WTC11 (cell line): ENCODE measurements at regions not wholly inside any gene's neighbourhood (a gene's known extent, or its start where the extent isn't known, plus 50 kb on each side); places are given as distances from the start of the nearest gene placed in this dataset.

Experiments
- CBFB ChIP-seq: sonication (generic); formaldehyde crosslinking; IDR thresholded peaks from 2 replicates; pipeline ENCODE4 v1.8.1; 2022; ENCODE audit warnings: mild to moderate bottlenecking, low read depth, missing genetic modification reagents
- CTCF ChIP-seq: fragments of 200-600 bp; IDR thresholded peaks from 2 replicates; pipeline ENCODE4 v1.8.0; 2022; ENCODE audit warnings: antibody characterized with exemption
- FOXJ3 ChIP-seq: sonication (generic); formaldehyde crosslinking; IDR thresholded peaks from 2 replicates; pipeline ENCODE4 v1.9.0; 2021; ENCODE audit warnings: missing genetic modification reagents, mild to moderate bottlenecking, borderline replicate concordance
- NFYB ChIP-seq: sonication (generic); formaldehyde crosslinking; conservative IDR thresholded peaks from 2 replicates; pipeline ENCODE4 v1.8.0; 2022; ENCODE audit warnings: low read depth, missing genetic modification reagents
- SP1 ChIP-seq: sonication (generic); formaldehyde crosslinking; conservative IDR thresholded peaks from 2 replicates; pipeline ENCODE4 v1.8.1; 2022; ENCODE audit warnings: missing genetic modification reagents
- TCF7 ChIP-seq: sonication (generic); formaldehyde crosslinking; IDR thresholded peaks from 2 replicates; pipeline ENCODE4 v1.8.0; 2022; ENCODE audit warnings: mild to moderate bottlenecking, low read depth, missing genetic modification reagents, moderate library complexity
- TEAD1 ChIP-seq: sonication (generic); formaldehyde crosslinking; IDR thresholded peaks from 2 replicates; pipeline ENCODE4 v1.8.0; 2022; ENCODE audit warnings: mild to moderate bottlenecking, missing genetic modification reagents
- TF ChIP-seq, protein P1 (sequence below): sonication (generic); formaldehyde crosslinking; IDR thresholded peaks from 2 replicates; pipeline ENCODE4 v1.8.1; 2023; ENCODE audit warnings: mild to moderate bottlenecking, missing genetic modification reagents, moderate library complexity
- TF ChIP-seq, protein P2 (sequence below): fragments of 250-450 bp; sonication (Bioruptor Pico); IDR thresholded peaks from 2 replicates; pipeline ENCODE4 v1.9.0; 2021; ENCODE audit warnings: mild to moderate bottlenecking

- TF ChIP-seq CTCF (no peak), NFYB (CRISPR knock-in tag) (no peak), FOXJ3 (CRISPR knock-in tag) (no peak), TEAD1 (CRISPR knock-in tag) (no peak), TCF7 (no peak), CBFB (CRISPR knock-in tag) (no peak), SP1 (CRISPR knock-in tag) (no peak)
- TF ChIP-seq, protein P1, sequence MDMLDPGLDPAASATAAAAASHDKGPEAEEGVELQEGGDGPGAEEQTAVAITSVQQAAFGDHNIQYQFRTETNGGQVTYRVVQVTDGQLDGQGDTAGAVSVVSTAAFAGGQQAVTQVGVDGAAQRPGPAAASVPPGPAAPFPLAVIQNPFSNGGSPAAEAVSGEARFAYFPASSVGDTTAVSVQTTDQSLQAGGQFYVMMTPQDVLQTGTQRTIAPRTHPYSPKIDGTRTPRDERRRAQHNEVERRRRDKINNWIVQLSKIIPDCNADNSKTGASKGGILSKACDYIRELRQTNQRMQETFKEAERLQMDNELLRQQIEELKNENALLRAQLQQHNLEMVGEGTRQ: no peak
- TF ChIP-seq, protein P2, sequence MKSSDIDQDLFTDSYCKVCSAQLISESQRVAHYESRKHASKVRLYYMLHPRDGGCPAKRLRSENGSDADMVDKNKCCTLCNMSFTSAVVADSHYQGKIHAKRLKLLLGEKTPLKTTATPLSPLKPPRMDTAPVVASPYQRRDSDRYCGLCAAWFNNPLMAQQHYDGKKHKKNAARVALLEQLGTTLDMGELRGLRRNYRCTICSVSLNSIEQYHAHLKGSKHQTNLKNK (CRISPR knock-in tag): no peak
Measured at GRCh38 chr4:56149591-56149990, 200.8 kb downstream of the CEP135 start.
